ENCODE measurements at regions not wholly inside any gene's neighbourhood (a gene's known extent, or its start where the extent isn't known, plus 50 kb on each side); places are given as distances from the start of the nearest gene placed in this dataset.

DNA sequence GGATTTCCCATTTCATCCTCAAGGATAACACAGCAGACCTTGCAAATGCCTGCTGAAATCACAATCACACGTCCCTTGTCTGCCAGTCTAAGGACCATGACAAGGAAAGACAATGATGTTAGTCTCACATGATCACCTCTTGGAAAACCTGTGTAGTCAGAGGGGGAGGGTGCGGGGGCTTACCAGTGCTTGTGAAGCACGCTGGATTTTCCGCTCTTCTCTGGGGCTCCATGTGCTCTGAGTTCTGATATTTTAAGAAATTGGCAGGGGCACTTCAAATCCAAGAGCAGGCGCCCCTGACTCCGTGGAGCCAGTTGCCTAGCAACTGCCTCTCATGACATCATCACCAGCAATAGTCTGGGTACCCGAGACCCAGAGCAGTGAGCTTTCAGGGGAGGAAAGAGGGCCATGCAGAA is 200.9 kb upstream of the C14orf180 start:
- H3K79me2 ChIP-seq (ENCODE audit: insufficient read depth, low read length): no peaks in the 10 kb centered on the region
- RAD21 ChIA-PET (ENCODE audit: low non-redundant PET in 1 of 2, low total read pairs in 2 of 2, uncharacterized antibody in 2 of 2, unreplicated experiment in 2 of 2): no interaction called here
- H3K36me3 ChIP-seq (ENCODE audit: control insufficient read depth in 1 of 2, insufficient read depth in 2 of 2, low read length in 2 of 2): no peaks in the 10 kb centered on the region
- H3K4me3 ChIP-seq (replicated peaks in 1 of 2; ENCODE audit: low read depth in 1 of 2, low read length in 2 of 2): no peak overlapping the region
- ATAC-seq (no peak), DNase-seq (ENCODE audit: low read depth, low spot score) (no peak)
- H3K9me3 ChIP-seq (ENCODE audit: control insufficient read depth in 1 of 2, insufficient read depth in 1 of 2, low read depth in 1 of 2, low read length in 2 of 2): no peaks in the 10 kb centered on the region
- no peaks in the 10 kb centered on the region for H3K9me2 ChIP-seq (ENCODE audit: insufficient read depth)
- intact Hi-C loops (cut with micrococcal nuclease): no loop called here
- POLR2A ChIA-PET: no interaction called here
- H4K20me1 ChIP-seq (ENCODE audit: insufficient read depth): no peaks in the 10 kb centered on the region
- no peak overlapping the region for H3K9ac ChIP-seq (ENCODE audit: low read length)
- no peaks in the 10 kb centered on the region for H3K4me1 ChIP-seq (ENCODE audit: control insufficient read depth in 1 of 2, insufficient read depth in 2 of 2, low read length in 2 of 2)
- no TSS peak for BruUV-seq (replicated peaks)
- no peak overlapping the region for H2AFZ ChIP-seq (ENCODE audit: low read depth, low read length, poor library complexity, severe bottlenecking)
- peaks cover 36% of the 10 kb centered on the region for H3K27me3 ChIP-seq (ENCODE audit: insufficient read depth, low read length)
- H3K4me2 ChIP-seq (ENCODE audit: low read length): no peak overlapping the region
- TF ChIP-seq ZFX (IDR thresholded peaks at IDR 0.05): no peak
- no peak for TF ChIP-seq REST (IDR thresholded peaks at IDR 0.05; ENCODE audit: low read depth)
- no peak for TF ChIP-seq YY1 (IDR thresholded peaks at IDR 0.05; ENCODE audit: extremely low read depth, insufficient replicate concordance, low read depth, low read length)
- TF ChIP-seq TCF7L2 (IDR thresholded peaks at IDR 0.05; ENCODE audit: borderline replicate concordance, extremely low read depth, insufficient read depth, insufficient read length): no peak
- no peak for TF ChIP-seq CBX3 (IDR thresholded peaks at IDR 0.05; ENCODE audit: low read depth)
- no peak for TF ChIP-seq EZH2phosphoT487 (IDR thresholded peaks at IDR 0.05; ENCODE audit: borderline replicate concordance)
- TF ChIP-seq ATF3 (IDR thresholded peaks at IDR 0.05): no peak
- no peak for TF ChIP-seq SP1 (IDR thresholded peaks at IDR 0.05; ENCODE audit: low read depth)
- no peak for TF ChIP-seq JUND (IDR thresholded peaks at IDR 0.05)
- TF ChIP-seq, protein P1, sequence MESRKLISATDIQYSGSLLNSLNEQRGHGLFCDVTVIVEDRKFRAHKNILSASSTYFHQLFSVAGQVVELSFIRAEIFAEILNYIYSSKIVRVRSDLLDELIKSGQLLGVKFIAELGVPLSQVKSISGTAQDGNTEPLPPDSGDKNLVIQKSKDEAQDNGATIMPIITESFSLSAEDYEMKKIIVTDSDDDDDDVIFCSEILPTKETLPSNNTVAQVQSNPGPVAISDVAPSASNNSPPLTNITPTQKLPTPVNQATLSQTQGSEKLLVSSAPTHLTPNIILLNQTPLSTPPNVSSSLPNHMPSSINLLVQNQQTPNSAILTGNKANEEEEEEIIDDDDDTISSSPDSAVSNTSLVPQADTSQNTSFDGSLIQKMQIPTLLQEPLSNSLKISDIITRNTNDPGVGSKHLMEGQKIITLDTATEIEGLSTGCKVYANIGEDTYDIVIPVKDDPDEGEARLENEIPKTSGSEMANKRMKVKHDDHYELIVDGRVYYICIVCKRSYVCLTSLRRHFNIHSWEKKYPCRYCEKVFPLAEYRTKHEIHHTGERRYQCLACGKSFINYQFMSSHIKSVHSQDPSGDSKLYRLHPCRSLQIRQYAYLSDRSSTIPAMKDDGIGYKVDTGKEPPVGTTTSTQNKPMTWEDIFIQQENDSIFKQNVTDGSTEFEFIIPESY (IDR thresholded peaks at IDR 0.05; ENCODE audit: extremely low read depth, insufficient replicate concordance, low read length): no peak
- TF ChIP-seq FOSL1 (IDR thresholded peaks at IDR 0.05; ENCODE audit: low read depth): no peak
- TF ChIP-seq RAD21 (IDR thresholded peaks at IDR 0.05; ENCODE audit: low read depth): no peak
- no peak for TF ChIP-seq ZNF274 (IDR thresholded peaks at IDR 0.05; ENCODE audit: low read depth, low read length)
- TF ChIP-seq, protein P2, sequence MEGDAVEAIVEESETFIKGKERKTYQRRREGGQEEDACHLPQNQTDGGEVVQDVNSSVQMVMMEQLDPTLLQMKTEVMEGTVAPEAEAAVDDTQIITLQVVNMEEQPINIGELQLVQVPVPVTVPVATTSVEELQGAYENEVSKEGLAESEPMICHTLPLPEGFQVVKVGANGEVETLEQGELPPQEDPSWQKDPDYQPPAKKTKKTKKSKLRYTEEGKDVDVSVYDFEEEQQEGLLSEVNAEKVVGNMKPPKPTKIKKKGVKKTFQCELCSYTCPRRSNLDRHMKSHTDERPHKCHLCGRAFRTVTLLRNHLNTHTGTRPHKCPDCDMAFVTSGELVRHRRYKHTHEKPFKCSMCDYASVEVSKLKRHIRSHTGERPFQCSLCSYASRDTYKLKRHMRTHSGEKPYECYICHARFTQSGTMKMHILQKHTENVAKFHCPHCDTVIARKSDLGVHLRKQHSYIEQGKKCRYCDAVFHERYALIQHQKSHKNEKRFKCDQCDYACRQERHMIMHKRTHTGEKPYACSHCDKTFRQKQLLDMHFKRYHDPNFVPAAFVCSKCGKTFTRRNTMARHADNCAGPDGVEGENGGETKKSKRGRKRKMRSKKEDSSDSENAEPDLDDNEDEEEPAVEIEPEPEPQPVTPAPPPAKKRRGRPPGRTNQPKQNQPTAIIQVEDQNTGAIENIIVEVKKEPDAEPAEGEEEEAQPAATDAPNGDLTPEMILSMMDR (IDR thresholded peaks at IDR 0.05 in 2 of 3, conservative IDR thresholded peaks at IDR 0.05 in 1 of 3; ENCODE audit: borderline replicate concordance in 1 of 3, insufficient read depth in 1 of 3, low read depth in 2 of 3, low read length in 2 of 3): no peak
- no peak for TF ChIP-seq EZH2 (IDR thresholded peaks at IDR 0.05)
- no peak for TF ChIP-seq ELF1 (IDR thresholded peaks at IDR 0.05; ENCODE audit: borderline replicate concordance, low read depth)
- CTCF ChIA-PET: no interaction called here
- no peak overlapping the region for H3K27ac ChIP-seq (ENCODE audit: low read depth, low read length)
